Lung (tissue), 11 donors: ENCODE measurements at regions not wholly inside any gene's neighbourhood (a gene's known extent, or its start where the extent isn't known, plus 50 kb on each side); places are given as distances from the start of the nearest gene placed in this dataset.

Experiments
- ATAC-seq: fragments of 200-7000 bp; cut with Tn5 transposase; one replicate; pipeline ENCODE4 v1.9.1; 2020; ENCODE audit warnings: moderate number of reproducible peaks; ENCODE audit not compliant: insufficient read depth, low FRiP score
- DNase-seq, 3 donors: peaks; one replicate each; pipeline ENCODE4 v3.0.0-alpha.2; 2013 to 2017
- H3K27ac ChIP-seq, 2 donors: one replicate each; pipeline ENCODE4 v1.5.1; 2013; ENCODE audit warnings: mild to moderate bottlenecking in 2 of 2, moderate library complexity in 2 of 2, control low read depth in 1 of 2, inconsistent platforms in 1 of 2, low read depth in 1 of 2, low read length in 1 of 2
- H3K27me3 ChIP-seq, 3 donors: one replicate each; pipeline ENCODE4 v1.5.1; 2013; ENCODE audit warnings: low read length in 2 of 3; ENCODE audit not compliant: control insufficient read depth in 3 of 3, insufficient read depth in 3 of 3
- H3K36me3 ChIP-seq, 4 donors: one replicate each; pipeline ENCODE4 v1.5.1; 2013; ENCODE audit warnings: low read length in 4 of 4, mild to moderate bottlenecking in 1 of 4, moderate library complexity in 1 of 4; ENCODE audit not compliant: control insufficient read depth in 4 of 4, insufficient read depth in 4 of 4
- H3K4me1 ChIP-seq, 5 donors: one replicate each; pipeline ENCODE4 v1.5.1; 2013; ENCODE audit warnings: low read length in 5 of 5, mild to moderate bottlenecking in 2 of 5, moderate library complexity in 1 of 5; ENCODE audit not compliant: control insufficient read depth in 5 of 5, insufficient read depth in 5 of 5
- H3K4me3 ChIP-seq: one replicate; pipeline ENCODE4 v1.5.1; 2013; ENCODE audit warnings: mild to moderate bottlenecking, control low read depth, moderate library complexity
- H3K9ac ChIP-seq, 2 donors: one replicate each; pipeline ENCODE4 v1.5.1; 2013; ENCODE audit warnings: low read length in 2 of 2, control low read depth in 1 of 2; ENCODE audit not compliant: insufficient read depth in 1 of 2
- H3K9me3 ChIP-seq, 4 donors: one replicate each; pipeline ENCODE4 v1.5.1; 2013; ENCODE audit warnings: low read length in 3 of 4, mild to moderate bottlenecking in 1 of 4, moderate library complexity in 1 of 4; ENCODE audit not compliant: control insufficient read depth in 4 of 4, insufficient read depth in 3 of 4
- WGBS, 2 donors: extraction: QIAGEN DNeasy Blood & Tissue Kit; methylation state at CpG; one replicate each; pipeline ENCODE4 v1.1.7; 2013; 5-methylcytosine and 5-hydroxymethylcytosine counted together
- TF ChIP-seq, protein P1 (sequence below): IDR thresholded peaks from 2 replicates; pipeline ENCODE4 v1.5.1; 2012; ENCODE audit warnings: mild to moderate bottlenecking; ENCODE audit errors: control extremely low read depth, extremely low read depth
- donor health status: control.
- donor health status: control.
- donor health status: Bipolar disorder and iron deficiency.
- donor health status: healthy.
- donor health status: DM: yes; HTN: yes; CAD: no.

GRCh38 chr14:29235991-29236390, 469.4 kb downstream of the FOXG1 start:
- TF ChIP-seq, protein P1, sequence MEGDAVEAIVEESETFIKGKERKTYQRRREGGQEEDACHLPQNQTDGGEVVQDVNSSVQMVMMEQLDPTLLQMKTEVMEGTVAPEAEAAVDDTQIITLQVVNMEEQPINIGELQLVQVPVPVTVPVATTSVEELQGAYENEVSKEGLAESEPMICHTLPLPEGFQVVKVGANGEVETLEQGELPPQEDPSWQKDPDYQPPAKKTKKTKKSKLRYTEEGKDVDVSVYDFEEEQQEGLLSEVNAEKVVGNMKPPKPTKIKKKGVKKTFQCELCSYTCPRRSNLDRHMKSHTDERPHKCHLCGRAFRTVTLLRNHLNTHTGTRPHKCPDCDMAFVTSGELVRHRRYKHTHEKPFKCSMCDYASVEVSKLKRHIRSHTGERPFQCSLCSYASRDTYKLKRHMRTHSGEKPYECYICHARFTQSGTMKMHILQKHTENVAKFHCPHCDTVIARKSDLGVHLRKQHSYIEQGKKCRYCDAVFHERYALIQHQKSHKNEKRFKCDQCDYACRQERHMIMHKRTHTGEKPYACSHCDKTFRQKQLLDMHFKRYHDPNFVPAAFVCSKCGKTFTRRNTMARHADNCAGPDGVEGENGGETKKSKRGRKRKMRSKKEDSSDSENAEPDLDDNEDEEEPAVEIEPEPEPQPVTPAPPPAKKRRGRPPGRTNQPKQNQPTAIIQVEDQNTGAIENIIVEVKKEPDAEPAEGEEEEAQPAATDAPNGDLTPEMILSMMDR, result no peak
- Histone ChIP-seq H3K9me3 (no peaks in the 10 kb centered on the region), H3K27me3 (no peaks in the 10 kb centered on the region), H3K4me3 (no peak overlapping the region), H3K4me1 (no peaks in the 10 kb centered on the region), H3K27ac (no peak overlapping the region), H3K9ac (no peak overlapping the region), H3K36me3 (no peaks in the 10 kb centered on the region)
- peak in 1 of 3 donors; percentile 17 for DNase-seq
- no peak for ATAC-seq
- whole genome bisulfite sequencing, 2 donors, result 49 to 66% methylated on average over 1 of the region's 1 CpG

- TF ChIP-seq, protein P1, result no peak
- H3K4me1 ChIP-seq, result no peaks in the 10 kb centered on the region
- no peaks in the 10 kb centered on the region for H3K36me3 ChIP-seq
- DNase-seq, result no peak
- H3K9ac ChIP-seq, result no peak overlapping the region
- H3K9me3 ChIP-seq, result no peaks in the 10 kb centered on the region
- no peak for ATAC-seq
- no peaks in the 10 kb centered on the region for H3K27me3 ChIP-seq
- no peak overlapping the region for H3K27ac ChIP-seq
- H3K4me3 ChIP-seq, result no peak overlapping the region
Measured at GRCh38 chr14:29236401-29236800, 469.8 kb downstream of the FOXG1 start.

- DNase-seq, result no peak
- Histone ChIP-seq H3K9ac (no peak overlapping the region), H3K27ac (no peak overlapping the region), H3K36me3 (no peaks in the 10 kb centered on the region), H3K4me1 (no peaks in the 10 kb centered on the region), H3K9me3 (no peaks in the 10 kb centered on the region), H3K27me3 (no peaks in the 10 kb centered on the region), H3K4me3 (no peak overlapping the region)
- TF ChIP-seq, protein P1, result no peak
- 59 to 62% methylated on average over 2 of the region's 2 CpGs for whole genome bisulfite sequencing, 2 donors
- no peak for ATAC-seq
Measured at GRCh38 chr14:29236848-29237247, 470.3 kb downstream of the FOXG1 start.

DNA sequence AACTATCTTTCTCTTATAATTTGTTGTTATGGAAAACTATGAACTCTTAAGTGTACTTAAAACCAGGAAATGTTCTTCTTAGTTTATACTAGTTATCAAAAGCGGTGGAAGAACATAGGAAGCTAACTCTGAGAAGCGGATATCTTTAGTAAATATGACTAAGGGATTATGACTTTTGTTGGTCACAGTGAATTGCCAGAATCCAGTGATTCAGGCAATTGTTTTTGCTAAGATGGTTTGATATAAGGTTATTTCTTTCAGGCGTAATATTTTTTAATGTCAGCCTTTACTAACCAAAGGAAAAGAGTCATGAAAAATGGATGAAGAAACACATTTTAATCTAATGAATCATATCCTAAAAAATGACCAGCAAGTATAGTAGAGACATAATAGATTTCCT, 473.5 kb downstream of the FOXG1 start:
- TF ChIP-seq, protein P1, result no peak
- 64 to 73% methylated on average over 3 of the region's 3 CpGs for WGBS, 2 donors

More for the DNA sequence above, 473.5 kb downstream of the FOXG1 start:
- Histone ChIP-seq H3K4me1 (peaks cover 0 to 11% (median 0%) of the 10 kb centered on the region in 5 donors), H3K9me3 (no peaks in the 10 kb centered on the region), H3K27me3 (no peaks in the 10 kb centered on the region), H3K9ac (no peak overlapping the region), H3K36me3 (no peaks in the 10 kb centered on the region), H3K4me3 (no peak overlapping the region), H3K27ac (no peak overlapping the region)
- no peak for ATAC-seq
- no peak for DNase-seq
